OCI-LY1 (cell line): ENCODE measurements at regions not wholly inside any gene's neighbourhood (a gene's known extent, or its start where the extent isn't known, plus 50 kb on each side); places are given as distances from the start of the nearest gene placed in this dataset.

ENCODE experiments used
- H2AFZ ChIP-seq: fragments of 200-600 bp; sonication (generic), shearing (Covaris generic); 2 replicates; pipeline ENCODE4 v1.6.0; 2014; ENCODE audit warnings: antibody characterized with exemption, mild to moderate bottlenecking, low read length
- H3F3A ChIP-seq: fragments of 200-600 bp; sonication (generic), shearing (Covaris generic); 2 replicates; pipeline ENCODE4 v1.6.0; 2014; ENCODE audit warnings: mild to moderate bottlenecking, antibody characterized with exemption, low read length, moderate library complexity; ENCODE audit not compliant: insufficient read depth
- H3K27ac ChIP-seq: fragments of 200-600 bp; sonication (generic); 2 replicates; pipeline ENCODE4 v1.5.1; 2014; ENCODE audit warnings: low read length, mixed run types, mild to moderate bottlenecking, low read depth; ENCODE audit not compliant: poor library complexity, severe bottlenecking
- H3K27me3 ChIP-seq: fragments of 200-600 bp; sonication (generic); 2 replicates; pipeline ENCODE4 v1.6.0; 2014; ENCODE audit warnings: antibody characterized with exemption, mild to moderate bottlenecking, low read length, moderate library complexity; ENCODE audit not compliant: insufficient read depth
- H3K36me3 ChIP-seq: fragments of 200-600 bp; sonication (generic); 2 replicates; pipeline ENCODE4 v1.6.1; 2014; ENCODE audit warnings: mild to moderate bottlenecking, antibody characterized with exemption, low read length, moderate library complexity, mixed read lengths; ENCODE audit not compliant: insufficient read depth
- H3K4me1 ChIP-seq: fragments of 200-600 bp; sonication (generic); 2 replicates; pipeline ENCODE4 v1.5.1; 2014; ENCODE audit warnings: mild to moderate bottlenecking, low read length, moderate library complexity; ENCODE audit not compliant: insufficient read depth, severe bottlenecking
- H3K4me2 ChIP-seq: fragments of 200-600 bp; sonication (generic), shearing (Covaris generic); 2 replicates; pipeline ENCODE4 v1.6.1; 2014; ENCODE audit warnings: low read length
- H3K4me3 ChIP-seq: fragments of 200-600 bp; sonication (generic); 2 replicates; pipeline ENCODE4 v1.5.1; 2014; ENCODE audit warnings: low read length, low read depth, mild to moderate bottlenecking, mixed read lengths; ENCODE audit not compliant: poor library complexity, severe bottlenecking
- H3K79me2 ChIP-seq: fragments of 200-600 bp; shearing (Covaris generic); 2 replicates; pipeline ENCODE4 v1.6.1; 2016; ENCODE audit warnings: mixed run types, low read length, mixed read lengths; ENCODE audit not compliant: insufficient read depth
- H3K9ac ChIP-seq: fragments of 200-600 bp; sonication (generic), shearing (Covaris generic); 2 replicates; pipeline ENCODE4 v1.6.1; 2014; ENCODE audit warnings: mild to moderate bottlenecking, low read length, mixed read lengths
- H3K9me2 ChIP-seq: fragments of 200-600 bp; sonication (generic), shearing (Covaris generic); 2 replicates; pipeline ENCODE4 v1.6.1; 2014; ENCODE audit warnings: low read depth, mild to moderate bottlenecking, low read length, mixed read lengths
- H3K9me3 ChIP-seq: fragments of 200-600 bp; shearing (Covaris generic); 2 replicates; pipeline ENCODE4 v1.6.1; 2014; ENCODE audit warnings: low read length, mixed read lengths
- H4K20me1 ChIP-seq: fragments of 200-600 bp; sonication (generic), shearing (Covaris generic); 2 replicates; pipeline ENCODE4 v1.6.0; 2016; ENCODE audit warnings: mild to moderate bottlenecking, low read length; ENCODE audit not compliant: insufficient read depth
- CTCF ChIP-seq: fragments of 200-600 bp; sonication (generic), shearing (Covaris generic); IDR thresholded peaks from 2 replicates; pipeline ENCODE4 v1.5.1; 2017; ENCODE audit warnings: mild to moderate bottlenecking, antibody characterized with exemption, low read length, moderate library complexity, mixed read lengths
- EZH2 ChIP-seq: fragments of 200-600 bp; sonication (generic), shearing (Covaris generic); IDR thresholded peaks from 2 replicates; pipeline ENCODE4 v1.8.0; 2017; ENCODE audit warnings: borderline replicate concordance, mixed run types, mild to moderate bottlenecking, antibody characterized with exemption, low read length, moderate library complexity, mixed read lengths

DNA sequence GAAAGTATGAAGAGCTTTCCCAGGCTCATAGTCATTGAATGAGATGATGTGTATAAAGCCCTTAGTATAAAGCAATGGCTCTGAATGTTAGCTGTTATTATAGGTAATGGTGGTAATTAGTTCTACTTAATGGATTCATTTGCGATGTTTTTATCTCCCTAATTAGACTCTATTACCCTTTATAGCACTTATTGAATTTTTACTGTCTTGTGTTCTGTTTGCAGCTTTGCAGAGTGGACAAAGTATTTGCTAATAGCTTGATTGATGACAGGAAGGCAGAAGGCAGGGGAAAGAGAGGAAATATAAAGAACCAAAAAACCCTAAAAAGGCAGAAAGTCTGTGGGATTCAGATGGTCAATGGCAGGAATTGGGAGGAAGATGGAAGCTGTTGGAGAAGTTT is 524.4 kb upstream of the SPRY2 start:
- H3K79me2 ChIP-seq = no peaks in the 10 kb centered on the region
- H3F3A ChIP-seq = no peaks in the 10 kb centered on the region
- H3K4me1 ChIP-seq = no peaks in the 10 kb centered on the region
- H3K4me3 ChIP-seq = no peak overlapping the region
- no peaks in the 10 kb centered on the region for H4K20me1 ChIP-seq
- no peak overlapping the region for H3K27ac ChIP-seq
- no peaks in the 10 kb centered on the region for H3K9me3 ChIP-seq
- H2AFZ ChIP-seq = no peak overlapping the region
- H3K4me2 ChIP-seq = no peak overlapping the region
- H3K9ac ChIP-seq = no peak overlapping the region
- TF ChIP-seq CTCF = no peak
- TF ChIP-seq EZH2 = no peak
- no peaks in the 10 kb centered on the region for H3K9me2 ChIP-seq
- H3K27me3 ChIP-seq = no peaks in the 10 kb centered on the region
- H3K36me3 ChIP-seq = no peaks in the 10 kb centered on the region

GRCh38 chr13:80862456-80862855 is 521.5 kb upstream of the SPRY2 start:
- no peak overlapping the region for H2AFZ ChIP-seq
- no peaks in the 10 kb centered on the region for H3K27me3 ChIP-seq
- no peaks in the 10 kb centered on the region for H3K79me2 ChIP-seq
- no peaks in the 10 kb centered on the region for H3K36me3 ChIP-seq
- no peak overlapping the region for H3K4me3 ChIP-seq
- H3K4me1 ChIP-seq = no peaks in the 10 kb centered on the region
- no peaks in the 10 kb centered on the region for H3K9me2 ChIP-seq
- no peaks in the 10 kb centered on the region for H3K9me3 ChIP-seq
- H3K9ac ChIP-seq = no peak overlapping the region
- no peaks in the 10 kb centered on the region for H4K20me1 ChIP-seq
- H3K27ac ChIP-seq = no peak overlapping the region
- TF ChIP-seq EZH2 = no peak
- no peak for TF ChIP-seq CTCF
- no peak overlapping the region for H3K4me2 ChIP-seq
- no peaks in the 10 kb centered on the region for H3F3A ChIP-seq

DNA sequence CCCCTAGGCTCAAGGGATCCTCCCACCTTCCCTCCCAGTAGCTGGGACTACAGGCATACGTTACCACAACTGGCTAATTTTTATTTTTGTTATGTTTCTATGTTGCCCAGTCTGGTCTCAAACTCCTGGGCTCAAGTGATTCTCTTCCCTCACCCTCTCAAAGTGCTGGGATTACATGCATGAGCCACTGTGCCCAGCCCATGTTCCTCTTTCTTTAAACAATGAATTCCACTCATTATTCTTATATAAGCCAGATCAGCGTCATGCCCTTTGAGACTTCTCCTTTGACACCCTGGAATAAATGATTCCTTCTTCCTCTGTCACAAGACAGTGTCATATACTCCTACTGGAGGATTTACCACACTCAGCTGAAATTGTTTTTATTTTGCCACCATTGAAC is 519.9 kb upstream of the SPRY2 start:
- Histone ChIP-seq H2AFZ (no peak overlapping the region), H3K4me2 (no peak overlapping the region), H3K9ac (no peak overlapping the region), H3K9me3 (no peaks in the 10 kb centered on the region), H4K20me1 (no peaks in the 10 kb centered on the region), H3K27ac (no peak overlapping the region), H3K79me2 (no peaks in the 10 kb centered on the region), H3K4me1 (no peaks in the 10 kb centered on the region), H3K36me3 (no peaks in the 10 kb centered on the region), H3K27me3 (no peaks in the 10 kb centered on the region), H3K9me2 (no peaks in the 10 kb centered on the region), H3F3A (no peaks in the 10 kb centered on the region), H3K4me3 (no peak overlapping the region)
- TF ChIP-seq EZH2 (no peak), CTCF (no peak)
